ENCODE measurements at regions not wholly inside any gene's neighbourhood (a gene's known extent, or its start where the extent isn't known, plus 50 kb on each side); places are given as distances from the start of the nearest gene placed in this dataset.

DNA sequence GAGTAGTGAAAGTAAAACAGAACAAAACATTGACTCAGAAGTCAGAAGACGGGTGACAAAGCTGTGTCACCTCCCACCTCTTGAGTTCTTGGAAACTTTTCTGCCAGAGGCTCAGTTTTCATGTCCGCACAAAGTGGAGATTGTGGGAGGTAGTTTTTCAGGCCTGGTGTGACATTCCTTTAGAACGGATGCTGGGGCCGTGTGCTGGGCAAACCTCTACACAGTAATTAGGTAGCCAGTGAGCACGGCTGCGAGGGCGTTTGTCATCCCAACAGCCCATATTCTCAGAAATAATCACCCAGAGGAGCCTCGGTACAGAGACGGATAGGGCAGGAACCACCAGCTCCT, 1054.4 kb downstream of the TBC1D22A start:
- TF ChIP-seq, protein P1, sequence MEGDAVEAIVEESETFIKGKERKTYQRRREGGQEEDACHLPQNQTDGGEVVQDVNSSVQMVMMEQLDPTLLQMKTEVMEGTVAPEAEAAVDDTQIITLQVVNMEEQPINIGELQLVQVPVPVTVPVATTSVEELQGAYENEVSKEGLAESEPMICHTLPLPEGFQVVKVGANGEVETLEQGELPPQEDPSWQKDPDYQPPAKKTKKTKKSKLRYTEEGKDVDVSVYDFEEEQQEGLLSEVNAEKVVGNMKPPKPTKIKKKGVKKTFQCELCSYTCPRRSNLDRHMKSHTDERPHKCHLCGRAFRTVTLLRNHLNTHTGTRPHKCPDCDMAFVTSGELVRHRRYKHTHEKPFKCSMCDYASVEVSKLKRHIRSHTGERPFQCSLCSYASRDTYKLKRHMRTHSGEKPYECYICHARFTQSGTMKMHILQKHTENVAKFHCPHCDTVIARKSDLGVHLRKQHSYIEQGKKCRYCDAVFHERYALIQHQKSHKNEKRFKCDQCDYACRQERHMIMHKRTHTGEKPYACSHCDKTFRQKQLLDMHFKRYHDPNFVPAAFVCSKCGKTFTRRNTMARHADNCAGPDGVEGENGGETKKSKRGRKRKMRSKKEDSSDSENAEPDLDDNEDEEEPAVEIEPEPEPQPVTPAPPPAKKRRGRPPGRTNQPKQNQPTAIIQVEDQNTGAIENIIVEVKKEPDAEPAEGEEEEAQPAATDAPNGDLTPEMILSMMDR (IDR thresholded peaks at IDR 0.05; ENCODE audit: low read depth, low read length, poor library complexity, severe bottlenecking): no peak
- no peak for TF ChIP-seq EZH2phosphoT487 (IDR thresholded peaks at IDR 0.05; ENCODE audit: borderline replicate concordance, low read length)
